Neuron (in vitro differentiated cells): ENCODE measurements at regions not wholly inside any gene's neighbourhood (a gene's known extent, or its start where the extent isn't known, plus 50 kb on each side); places are given as distances from the start of the nearest gene placed in this dataset.

Experiments
- H2AFZ ChIP-seq: one replicate; pipeline ENCODE4 v1.6.1; 2013; ENCODE audit warnings: low read depth, mild to moderate bottlenecking, inconsistent platforms, low read length, moderate library complexity
- H3K27me3 ChIP-seq: one replicate; pipeline ENCODE4 v1.6.1; 2013; ENCODE audit warnings: low read length; ENCODE audit not compliant: insufficient read depth
- H3K36me3 ChIP-seq: one replicate; pipeline ENCODE4 v1.6.1; 2013; ENCODE audit warnings: low read length; ENCODE audit not compliant: insufficient read depth
- H3K4me1 ChIP-seq: one replicate; pipeline ENCODE4 v1.6.1; 2013; ENCODE audit warnings: low read length; ENCODE audit not compliant: insufficient read depth
- H3K4me3 ChIP-seq: 2 replicates; pipeline ENCODE4 v1.5.1; 2013; ENCODE audit warnings: mild to moderate bottlenecking, low read length, moderate library complexity
- H3K9me3 ChIP-seq: one replicate; pipeline ENCODE4 v1.6.1; 2013; ENCODE audit warnings: low read length

GRCh38 chr10:3723766-3724165 lies 61.2 kb downstream of the KLF6 start:
- Histone ChIP-seq H3K36me3 (no peaks in the 10 kb centered on the region), H3K9me3 (no peaks in the 10 kb centered on the region), H3K27me3 (no peaks in the 10 kb centered on the region), H3K4me3 (no peak overlapping the region), H2AFZ (no peak overlapping the region), H3K4me1 (no peaks in the 10 kb centered on the region)

- Histone ChIP-seq H3K9me3 (peaks cover 2% of the 10 kb centered on the region), H3K27me3 (no peaks in the 10 kb centered on the region), H2AFZ (no peak overlapping the region), H3K36me3 (no peaks in the 10 kb centered on the region), H3K4me3 (no peak overlapping the region), H3K4me1 (no peaks in the 10 kb centered on the region)
Measured at GRCh38 chr10:3720228-3721019, 64.6 kb downstream of the KLF6 start.

- no peaks in the 10 kb centered on the region for H3K36me3 ChIP-seq
- H3K4me3 ChIP-seq = no peak overlapping the region
- H2AFZ ChIP-seq = no peak overlapping the region
- H3K4me1 ChIP-seq = no peaks in the 10 kb centered on the region
- H3K9me3 ChIP-seq = peaks cover 2% of the 10 kb centered on the region
- no peaks in the 10 kb centered on the region for H3K27me3 ChIP-seq
Measured at GRCh38 chr10:3719024-3719843, 65.8 kb downstream of the KLF6 start.

GRCh38 chr10:3716093-3716492 lies 68.9 kb downstream of the KLF6 start:
- no peak overlapping the region for H2AFZ ChIP-seq
- H3K4me1 ChIP-seq = no peaks in the 10 kb centered on the region
- H3K9me3 ChIP-seq = peaks cover 2% of the 10 kb centered on the region
- H3K4me3 ChIP-seq = no peak overlapping the region
- no peaks in the 10 kb centered on the region for H3K27me3 ChIP-seq
- no peaks in the 10 kb centered on the region for H3K36me3 ChIP-seq

- H3K9me3 ChIP-seq = peaks cover 4% of the 10 kb centered on the region
- H3K4me3 ChIP-seq = no peak overlapping the region
- no peak overlapping the region for H2AFZ ChIP-seq
- no peaks in the 10 kb centered on the region for H3K4me1 ChIP-seq
- H3K36me3 ChIP-seq = no peaks in the 10 kb centered on the region
- no peaks in the 10 kb centered on the region for H3K27me3 ChIP-seq
Measured at GRCh38 chr10:3714967-3715366, 70.0 kb downstream of the KLF6 start.

- Histone ChIP-seq H3K9me3 (peaks cover 4% of the 10 kb centered on the region), H2AFZ (no peak overlapping the region), H3K27me3 (no peaks in the 10 kb centered on the region), H3K36me3 (no peaks in the 10 kb centered on the region), H3K4me1 (peaks cover under 1% of the 10 kb centered on the region), H3K4me3 (no peak overlapping the region)
Measured at GRCh38 chr10:3714531-3714930, 70.5 kb downstream of the KLF6 start.

- Histone ChIP-seq H3K4me1 (peaks cover 3% of the 10 kb centered on the region), H3K27me3 (no peaks in the 10 kb centered on the region), H3K9me3 (peaks cover 2% of the 10 kb centered on the region), H2AFZ (no peak overlapping the region), H3K4me3 (no peak overlapping the region), H3K36me3 (no peaks in the 10 kb centered on the region)
Measured at GRCh38 chr10:3712707-3713106, 72.3 kb downstream of the KLF6 start.

- H2AFZ ChIP-seq = no peak overlapping the region
- peaks cover 2% of the 10 kb centered on the region for H3K9me3 ChIP-seq
- H3K4me1 ChIP-seq = peaks cover 3% of the 10 kb centered on the region
- H3K27me3 ChIP-seq = no peaks in the 10 kb centered on the region
- no peaks in the 10 kb centered on the region for H3K36me3 ChIP-seq
- H3K4me3 ChIP-seq = no peak overlapping the region
Measured at GRCh38 chr10:3711918-3712317, 73.1 kb downstream of the KLF6 start.

- no peaks in the 10 kb centered on the region for H3K27me3 ChIP-seq
- peaks cover 2% of the 10 kb centered on the region for H3K9me3 ChIP-seq
- no peaks in the 10 kb centered on the region for H3K36me3 ChIP-seq
- H3K4me1 ChIP-seq = peaks cover 3% of the 10 kb centered on the region
- no peak overlapping the region for H2AFZ ChIP-seq
- H3K4me3 ChIP-seq = no peak overlapping the region
Measured at GRCh38 chr10:3710764-3711163, 74.2 kb downstream of the KLF6 start.

GRCh38 chr10:3709456-3710060 lies 75.5 kb downstream of the KLF6 start:
- Histone ChIP-seq H3K36me3 (no peaks in the 10 kb centered on the region), H3K9me3 (peaks cover 2% of the 10 kb centered on the region), H3K4me1 (peaks cover 3% of the 10 kb centered on the region), H3K4me3 (no peak overlapping the region), H3K27me3 (no peaks in the 10 kb centered on the region), H2AFZ (no peak overlapping the region)

- Histone ChIP-seq H3K4me1 (peaks cover 3% of the 10 kb centered on the region), H3K4me3 (no peak overlapping the region), H3K9me3 (peaks cover 2% of the 10 kb centered on the region), H3K27me3 (no peaks in the 10 kb centered on the region), H3K36me3 (no peaks in the 10 kb centered on the region), H2AFZ (no peak overlapping the region)
Measured at GRCh38 chr10:3708852-3709251, 76.2 kb downstream of the KLF6 start.

- Histone ChIP-seq H3K4me3 (no peak overlapping the region), H3K36me3 (no peaks in the 10 kb centered on the region)
Measured at GRCh38 chr10:3704565-3705325, 80.3 kb downstream of the KLF6 start.

More at GRCh38 chr10:3704565-3705325, 80.3 kb downstream of the KLF6 start:
- Histone ChIP-seq H3K9me3 (no peaks in the 10 kb centered on the region), H3K27me3 (no peaks in the 10 kb centered on the region), H3K4me1 (peaks cover 8% of the 10 kb centered on the region), H2AFZ (no peak overlapping the region)
